22Rv1 (cell line): ENCODE measurements at regions not wholly inside any gene's neighbourhood (a gene's known extent, or its start where the extent isn't known, plus 50 kb on each side); places are given as distances from the start of the nearest gene placed in this dataset.

Experiments
- H3K27ac ChIP-seq: fragments of 450-650 bp; 2 replicates; pipeline ENCODE4 v1.5.1; 2017
- CTCF ChIP-seq: fragments of 450-650 bp; IDR thresholded peaks from 2 replicates; pipeline ENCODE4 v1.5.1; 2017; ENCODE audit warnings: mild to moderate bottlenecking
- ZFX ChIP-seq: fragments of 450-650 bp; IDR thresholded peaks from 2 replicates; pipeline ENCODE4 v1.6.1; 2017; ENCODE audit warnings: antibody characterized with exemption, borderline replicate concordance

- no peak for TF ChIP-seq CTCF
- TF ChIP-seq ZFX, result no peak
Observed at GRCh38 chr14:22412926-22413411, 176.1 kb downstream of the DAD1 start.

GRCh38 chr14:22411398-22412055 lies 177.5 kb downstream of the DAD1 start:
- no peak overlapping the region for H3K27ac ChIP-seq
- TF ChIP-seq CTCF (no peak), ZFX (no peak)

More at GRCh38 chr14:22412926-22413411, 176.1 kb downstream of the DAD1 start:
- no peak overlapping the region for H3K27ac ChIP-seq

GRCh38 chr14:22410497-22410896 lies 178.5 kb downstream of the DAD1 start:
- H3K27ac ChIP-seq, result no peak overlapping the region
- no peak for TF ChIP-seq ZFX
- no peak for TF ChIP-seq CTCF

GRCh38 chr14:22409006-22409405 lies 180.0 kb downstream of the DAD1 start:
- H3K27ac ChIP-seq, result no peak overlapping the region

GRCh38 chr14:22408547-22408946 lies 180.5 kb downstream of the DAD1 start:
- TF ChIP-seq ZFX (no peak), CTCF (no peak)
- H3K27ac ChIP-seq, result no peak overlapping the region

More at GRCh38 chr14:22409006-22409405, 180.0 kb downstream of the DAD1 start:
- TF ChIP-seq ZFX (no peak), CTCF (no peak)

- no peak overlapping the region for H3K27ac ChIP-seq
- TF ChIP-seq ZFX, result no peak
Observed at GRCh38 chr14:22407033-22407432, 182.0 kb downstream of the DAD1 start.

GRCh38 chr14:22405201-22405600 lies 183.8 kb downstream of the DAD1 start:
- TF ChIP-seq CTCF (no peak), ZFX (no peak)

More at GRCh38 chr14:22405201-22405600, 183.8 kb downstream of the DAD1 start:
- H3K27ac ChIP-seq, result no peak overlapping the region
